ENCODE measurements at regions not wholly inside any gene's neighbourhood (a gene's known extent, or its start where the extent isn't known, plus 50 kb on each side); places are given as distances from the start of the nearest gene placed in this dataset.
"Not testable (repeated sequence)": the region's sequence is repeated elsewhere in the genome, so short reads cannot be mapped to it uniquely, and the experiment has no call there.

DNA sequence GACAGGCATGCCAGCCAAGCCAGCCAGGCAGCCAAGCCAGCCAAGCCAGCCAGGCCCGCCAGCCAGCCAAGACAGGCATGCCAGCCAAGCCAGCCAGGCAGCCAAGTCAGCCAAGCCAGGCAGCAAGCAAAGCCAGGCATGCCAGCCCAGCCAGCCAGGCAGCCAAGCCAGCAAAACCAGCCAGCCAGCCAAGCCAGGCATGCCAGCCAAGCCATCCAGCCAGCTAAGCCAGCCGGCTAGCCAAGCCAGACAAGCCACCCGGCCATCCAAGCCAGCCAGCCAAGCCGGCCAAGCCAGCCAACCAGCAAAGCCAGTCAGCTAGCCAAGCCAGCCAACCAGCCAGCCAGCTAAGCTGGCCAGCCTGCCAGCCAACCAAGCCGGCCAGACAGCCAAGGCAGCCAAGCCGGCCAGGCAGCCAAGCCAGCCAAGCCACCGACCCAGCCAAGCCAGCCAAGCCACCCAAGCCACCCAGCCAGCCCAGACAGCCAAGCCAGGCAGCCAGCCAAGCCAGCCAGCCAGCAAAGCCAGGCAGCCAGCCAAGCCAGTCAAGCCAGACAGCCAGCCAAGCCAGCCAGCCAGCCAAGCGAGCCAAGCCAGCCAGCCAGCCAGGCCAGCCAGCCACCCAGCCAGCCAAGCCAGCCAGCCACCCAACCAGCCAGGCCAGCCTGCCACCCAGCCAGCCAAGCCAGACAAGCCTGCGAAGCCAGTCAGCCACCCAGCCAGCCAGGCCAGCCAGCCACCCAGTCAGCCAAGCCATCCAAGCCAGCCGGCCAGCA is 332.9 kb upstream of the PLGLB2 start:
- H3K4me1 ChIP-seq; H3K36me3 ChIP-seq; H3K9me3 ChIP-seq; H3K27me3 ChIP-seq; H3K4me3 ChIP-seq; intact Hi-C loops (cut with DNase I); H3K27ac ChIP-seq (replicated peaks in 1 of 4): not testable (repeated sequence)
- peak; percentile 8 for DNase-seq (ENCODE audit: extremely low spot score)
- WGBS, result no CpG with 5 or more reads among the region's 10 CpGs

DNA sequence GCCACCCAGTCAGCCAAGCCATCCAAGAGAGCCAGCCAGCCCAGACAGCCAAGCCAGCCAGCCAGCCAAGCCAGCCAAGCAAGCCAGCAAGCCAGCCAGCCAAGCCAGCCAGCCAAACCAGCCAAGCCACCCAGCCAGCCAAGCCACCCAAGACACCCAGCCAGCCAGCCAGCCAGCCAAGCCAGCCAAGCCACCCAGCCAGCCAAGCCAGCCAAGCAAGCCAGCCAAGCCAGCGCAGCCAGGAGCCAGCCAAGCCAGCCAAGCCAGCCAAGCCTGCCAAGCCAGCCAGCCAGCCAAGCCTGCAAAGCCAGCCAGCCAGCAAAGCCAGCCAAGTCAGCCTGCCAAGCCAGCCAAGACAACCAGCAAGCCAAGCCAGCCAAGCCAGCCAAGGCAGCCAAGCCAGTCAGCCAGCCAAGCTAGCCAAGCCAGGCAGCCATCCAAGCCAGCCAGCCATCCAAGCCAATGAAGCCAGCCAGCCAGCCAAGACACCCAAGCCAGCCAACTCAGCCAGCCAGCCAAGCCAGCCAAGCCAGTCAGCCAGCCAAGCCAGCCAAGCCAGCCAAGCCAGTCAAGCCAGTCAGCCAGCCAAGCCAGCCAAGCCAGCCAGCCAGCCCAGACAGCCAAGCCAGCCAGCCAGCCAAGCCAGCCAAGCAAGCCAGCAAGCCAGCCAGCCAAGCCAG is 332.2 kb upstream of the PLGLB2 start:
- H3K4me3 ChIP-seq; H3K9me3 ChIP-seq; intact Hi-C loops (cut with DNase I); H3K27ac ChIP-seq (replicated peaks in 1 of 4); H3K36me3 ChIP-seq; H3K4me1 ChIP-seq; H3K27me3 ChIP-seq: not testable (repeated sequence)
- WGBS, result 14% methylated on average over 1 of the region's 1 CpG
- peak; percentile 75 for DNase-seq (ENCODE audit: extremely low spot score)

DNA sequence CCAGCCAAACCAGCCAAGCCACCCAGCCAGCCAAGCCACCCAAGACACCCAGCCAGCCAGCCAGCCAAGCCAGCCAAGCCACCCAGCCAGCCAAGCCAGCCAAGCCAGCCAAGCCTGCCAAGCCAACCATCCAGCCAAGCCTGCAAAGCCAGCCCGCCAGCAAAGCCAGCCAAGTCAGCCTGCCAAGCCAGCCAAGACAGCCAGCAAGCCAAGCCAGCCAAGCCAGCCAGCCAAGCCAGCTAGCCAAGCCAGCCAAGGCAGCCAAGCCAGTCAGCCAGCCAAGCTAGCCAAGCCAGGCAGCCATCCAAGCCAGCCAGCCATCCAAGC is 331.7 kb upstream of the PLGLB2 start:
- intact Hi-C loops (cut with DNase I); H3K27me3 ChIP-seq; H3K36me3 ChIP-seq; H3K27ac ChIP-seq (replicated peaks in 1 of 4); H3K9me3 ChIP-seq; H3K4me3 ChIP-seq; H3K4me1 ChIP-seq: not testable (repeated sequence)
- 67% methylated on average over 1 of the region's 1 CpG for WGBS
- peak; percentile 68 for DNase-seq (ENCODE audit: extremely low spot score)

DNA sequence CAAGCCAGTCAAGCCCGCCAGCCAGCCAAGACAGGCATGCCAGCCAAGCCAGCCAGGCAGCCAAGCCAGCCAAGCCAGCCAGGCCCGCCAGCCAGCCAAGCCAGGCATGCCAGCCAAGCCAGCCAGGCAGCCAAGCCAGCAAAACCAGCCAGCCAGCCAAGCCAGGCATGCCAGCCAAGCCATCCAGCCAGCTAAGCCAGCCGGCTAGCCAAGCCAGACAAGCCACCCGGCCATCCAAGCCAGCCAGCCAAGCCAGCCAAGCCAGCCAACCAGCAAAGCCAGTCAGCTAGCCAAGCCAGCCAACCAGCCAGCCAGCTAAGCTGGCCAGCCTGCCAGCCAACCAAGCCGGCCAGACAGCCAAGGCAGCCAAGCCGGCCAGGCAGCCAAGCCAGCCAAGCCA is 330.7 kb upstream of the PLGLB2 start:
- H3K9me3 ChIP-seq; H3K4me3 ChIP-seq; H3K27me3 ChIP-seq; H3K36me3 ChIP-seq; H3K27ac ChIP-seq (replicated peaks in 1 of 4); H3K4me1 ChIP-seq; intact Hi-C loops (cut with DNase I); DNase-seq (ENCODE audit: extremely low spot score): not testable (repeated sequence)
- 100% methylated on average over 1 of the region's 6 CpGs for WGBS

DNA sequence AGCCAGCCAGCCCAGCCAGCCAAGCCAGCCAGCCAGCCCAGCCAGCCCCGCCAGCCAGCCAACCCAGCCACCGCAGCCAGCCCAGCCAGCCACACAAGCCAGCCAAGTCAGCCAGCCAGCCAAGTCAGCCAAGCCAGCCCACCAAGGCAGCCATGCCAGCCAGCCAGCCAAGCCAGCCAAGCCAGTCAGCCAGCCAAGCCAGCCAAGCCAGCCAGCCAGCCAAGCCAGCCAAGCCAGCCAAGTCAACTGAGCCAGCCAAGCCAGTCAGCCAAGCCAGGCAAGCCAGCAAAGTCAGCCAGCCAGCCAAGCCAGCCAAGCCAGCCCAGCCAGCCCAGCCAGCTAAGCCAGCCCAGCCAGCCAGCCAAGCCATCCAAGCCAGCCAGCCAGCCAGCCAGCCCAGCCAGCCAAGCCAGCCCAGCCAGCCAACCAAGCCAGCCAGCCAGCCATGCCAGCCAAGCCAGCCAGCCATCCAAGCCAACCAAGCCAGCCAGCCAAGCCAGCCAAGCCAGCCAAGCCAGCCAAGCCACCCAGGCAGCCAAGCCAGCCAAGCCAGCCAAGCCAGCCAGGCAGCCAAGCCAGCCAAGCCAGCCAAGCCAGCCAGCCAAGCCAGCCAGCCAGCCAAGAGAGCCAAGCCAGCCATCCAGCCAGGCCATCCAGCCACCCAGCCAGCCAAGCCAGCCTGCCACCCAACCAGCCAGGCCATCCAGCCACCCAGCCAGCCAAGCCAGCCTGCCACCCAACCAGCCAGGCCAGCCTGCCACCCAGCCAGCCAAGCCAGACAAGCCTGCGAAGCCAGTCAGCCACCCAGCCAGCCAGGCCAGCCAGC is 329.9 kb upstream of the PLGLB2 start:
- H3K27me3 ChIP-seq; H3K4me3 ChIP-seq; H3K36me3 ChIP-seq; intact Hi-C loops (cut with DNase I); H3K4me1 ChIP-seq; H3K27ac ChIP-seq (replicated peaks in 1 of 4); H3K9me3 ChIP-seq: not testable (repeated sequence)
- DNase-seq (ENCODE audit: extremely low spot score), result peak; percentile 85
- 43% methylated on average over 1 of the region's 3 CpGs for WGBS

DNA sequence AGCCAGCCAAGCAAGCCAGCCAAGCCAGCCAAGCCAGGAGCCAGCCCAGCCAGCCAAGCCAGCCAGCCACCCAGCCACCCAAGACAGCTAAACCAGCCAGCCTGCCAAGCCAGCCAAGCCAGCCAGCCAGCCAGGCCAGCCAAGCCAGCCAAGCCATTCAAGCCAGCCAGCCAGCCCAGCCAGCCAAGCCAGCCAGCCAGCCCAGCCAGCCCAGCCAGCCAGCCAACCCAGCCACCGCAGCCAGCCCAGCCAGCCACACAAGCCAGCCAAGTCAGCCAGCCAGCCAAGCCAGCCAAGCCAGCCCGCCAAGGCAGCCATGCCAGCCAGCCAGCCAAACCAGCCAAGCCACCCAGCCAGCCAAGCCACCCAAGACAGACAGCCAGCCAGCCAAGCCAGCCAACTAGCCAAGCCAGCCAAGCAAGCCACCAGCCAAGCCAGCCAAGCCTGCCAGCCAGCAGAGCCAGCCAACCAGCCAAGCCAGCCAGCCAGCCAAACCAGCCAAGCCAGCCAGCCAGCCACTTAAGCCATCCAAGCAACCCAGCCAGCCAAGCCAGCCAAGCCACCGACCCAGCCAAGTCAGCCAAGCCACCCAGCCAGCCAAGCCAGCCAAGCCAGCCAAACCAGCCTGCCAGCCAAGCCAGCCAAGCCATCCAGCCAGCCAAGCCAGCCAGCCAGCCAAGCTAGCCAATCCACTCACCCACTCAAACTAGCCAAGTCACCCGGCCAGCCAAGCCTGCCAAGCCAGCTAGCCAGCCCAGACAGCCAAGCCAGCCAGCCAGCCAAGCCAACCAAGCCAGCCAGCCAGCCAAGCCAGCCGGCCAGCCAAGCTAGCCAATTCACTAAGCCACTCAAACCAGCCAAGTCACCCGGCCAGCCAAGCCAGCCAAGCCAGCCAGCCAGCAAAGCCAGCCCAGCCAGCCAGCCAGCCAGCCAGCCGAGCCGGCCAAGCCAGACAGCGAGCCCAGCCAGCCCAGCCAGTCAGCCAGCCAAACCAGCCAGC is 328.8 kb upstream of the PLGLB2 start:
- H3K36me3 ChIP-seq; H3K27me3 ChIP-seq; H3K4me1 ChIP-seq; H3K4me3 ChIP-seq; intact Hi-C loops (cut with DNase I); H3K9me3 ChIP-seq; H3K27ac ChIP-seq (replicated peaks in 1 of 4): not testable (repeated sequence)
- WGBS, result 81% methylated on average over 6 of the region's 9 CpGs
- DNase-seq (ENCODE audit: extremely low spot score), result peak; percentile 50

DNA sequence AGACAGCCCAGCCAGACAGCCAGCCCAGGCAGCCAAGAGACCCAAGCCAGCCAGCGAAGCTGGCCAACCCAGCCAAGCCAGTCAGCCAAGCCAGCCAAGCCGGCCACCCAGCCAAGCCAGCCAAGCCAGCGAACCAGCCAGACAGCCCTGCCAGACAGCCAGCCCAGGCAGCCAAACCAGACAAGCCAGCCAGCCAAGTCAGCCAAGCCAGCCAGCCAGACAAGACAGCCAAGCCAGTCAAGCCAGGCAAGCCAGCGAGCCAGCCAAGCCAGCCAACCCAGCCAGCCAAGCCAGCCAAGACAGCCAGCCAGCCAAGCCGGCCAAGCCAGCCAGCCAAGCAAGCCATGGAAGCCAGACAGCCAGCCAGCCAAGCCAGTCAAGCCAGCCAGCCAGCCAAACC is 327.9 kb upstream of the PLGLB2 start:
- H3K9me3 ChIP-seq; H3K4me1 ChIP-seq; DNase-seq (ENCODE audit: extremely low spot score); H3K36me3 ChIP-seq; H3K27me3 ChIP-seq; H3K27ac ChIP-seq (replicated peaks in 1 of 4); H3K4me3 ChIP-seq; intact Hi-C loops (cut with DNase I): not testable (repeated sequence)
- WGBS, result no CpG with 5 or more reads among the region's 5 CpGs

DNA sequence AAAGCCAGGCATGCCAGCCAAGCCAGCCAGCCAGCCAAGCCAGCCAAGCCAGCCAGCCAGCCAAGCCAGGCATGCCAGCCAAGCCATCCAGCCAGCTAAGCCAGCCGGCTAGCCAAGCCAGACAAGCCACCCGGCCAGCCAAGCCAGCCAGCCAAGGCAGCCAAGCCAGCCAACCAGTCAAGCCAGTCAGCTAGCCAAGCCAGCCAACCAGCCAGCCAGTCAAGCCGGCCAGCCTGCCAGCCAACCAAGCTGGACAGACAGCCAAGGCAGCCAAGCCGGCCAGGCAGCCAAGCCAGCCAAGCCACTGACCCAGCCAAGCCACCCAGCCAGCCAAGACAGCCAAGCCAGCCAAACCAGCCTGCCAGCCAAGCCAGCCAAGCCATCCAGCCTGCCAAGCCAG is 326.9 kb upstream of the PLGLB2 start:
- DNase-seq (ENCODE audit: extremely low spot score), result peak; percentile 17
- no CpG with 5 or more reads among the region's 4 CpGs for WGBS
- H3K4me3 ChIP-seq; H3K27me3 ChIP-seq; H3K4me1 ChIP-seq; H3K9me3 ChIP-seq; H3K27ac ChIP-seq (replicated peaks in 1 of 4); H3K36me3 ChIP-seq; intact Hi-C loops (cut with DNase I): not testable (repeated sequence)

DNA sequence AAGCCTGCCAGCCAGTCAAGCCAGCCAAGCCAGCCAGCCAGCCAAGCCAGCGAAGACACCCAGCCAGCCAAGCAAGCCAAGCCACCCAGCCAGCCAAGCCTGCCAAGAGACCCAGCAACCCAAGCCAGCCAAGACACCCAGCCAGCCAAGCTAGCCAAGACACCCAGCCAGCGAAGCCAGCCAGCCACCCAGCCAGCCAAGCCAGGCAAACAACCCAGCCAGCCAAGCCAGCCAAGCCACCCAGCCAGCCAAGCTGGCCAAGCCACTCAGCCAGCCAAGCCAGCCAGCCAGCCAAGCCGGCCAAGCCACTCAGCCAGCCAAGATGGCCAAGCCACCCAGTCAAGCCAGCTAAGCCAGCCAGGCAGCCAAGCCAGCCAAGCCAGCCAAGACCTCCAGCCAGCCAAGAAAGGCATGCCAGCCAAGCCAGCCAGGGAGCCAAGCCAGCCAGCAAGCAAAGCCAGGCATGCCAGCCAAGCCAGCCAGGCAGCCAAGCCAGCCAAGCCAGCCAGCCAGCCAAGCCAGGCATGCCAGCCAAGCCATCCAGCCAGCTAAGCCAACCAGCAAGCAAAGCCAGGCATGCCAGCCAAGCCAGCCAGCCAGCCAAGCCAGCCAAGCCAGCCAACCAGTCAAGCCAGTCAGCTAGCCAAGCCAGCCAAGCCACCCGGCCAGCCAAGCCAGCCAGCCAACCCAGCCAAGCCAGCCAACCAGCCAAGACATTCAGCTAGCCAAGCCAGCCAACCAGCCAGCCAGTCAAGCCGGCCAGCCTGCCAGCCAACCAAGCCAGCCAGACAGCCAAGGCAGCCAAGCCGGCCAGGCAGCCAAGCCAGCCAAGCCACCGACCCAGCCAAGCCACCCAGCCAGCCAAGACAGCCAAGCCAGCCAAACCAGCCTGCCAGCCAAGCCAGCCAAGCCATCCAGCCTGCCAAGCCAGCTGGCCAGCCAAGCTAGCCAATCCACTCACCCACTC is 323.8 kb upstream of the PLGLB2 start:
- H3K27ac ChIP-seq (replicated peaks in 1 of 4); intact Hi-C loops (cut with DNase I); H3K36me3 ChIP-seq; H3K4me1 ChIP-seq; H3K4me3 ChIP-seq; H3K27me3 ChIP-seq; H3K9me3 ChIP-seq; DNase-seq (ENCODE audit: extremely low spot score): not testable (repeated sequence)
- WGBS, result 72% methylated on average over 5 of the region's 7 CpGs

DNA sequence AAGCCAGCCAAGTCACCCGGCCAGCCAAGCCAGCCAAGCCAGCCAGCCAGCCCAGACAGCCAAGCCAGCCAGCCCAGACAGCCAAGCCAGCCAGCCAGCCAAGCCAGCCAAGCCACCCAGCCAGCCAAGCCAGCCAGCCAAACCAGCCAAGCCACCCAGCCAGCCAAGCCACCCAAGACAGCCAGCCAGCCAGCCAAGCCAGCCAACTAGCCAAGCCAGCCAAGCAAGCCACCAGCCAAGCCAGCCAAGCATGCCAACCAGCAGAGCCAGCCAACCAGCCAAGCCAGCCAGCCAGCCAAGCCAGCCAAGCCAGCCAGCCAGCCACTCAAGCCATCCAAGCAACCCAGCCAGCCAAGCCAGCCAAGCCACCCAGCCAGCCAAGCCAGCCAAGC is 323.1 kb upstream of the PLGLB2 start:
- H3K9me3 ChIP-seq; H3K4me1 ChIP-seq; H3K36me3 ChIP-seq; intact Hi-C loops (cut with DNase I); H3K4me3 ChIP-seq; H3K27ac ChIP-seq (replicated peaks in 1 of 4); DNase-seq (ENCODE audit: extremely low spot score); H3K27me3 ChIP-seq: not testable (repeated sequence)
- no CpG with 5 or more reads among the region's 1 CpG for WGBS

DNA sequence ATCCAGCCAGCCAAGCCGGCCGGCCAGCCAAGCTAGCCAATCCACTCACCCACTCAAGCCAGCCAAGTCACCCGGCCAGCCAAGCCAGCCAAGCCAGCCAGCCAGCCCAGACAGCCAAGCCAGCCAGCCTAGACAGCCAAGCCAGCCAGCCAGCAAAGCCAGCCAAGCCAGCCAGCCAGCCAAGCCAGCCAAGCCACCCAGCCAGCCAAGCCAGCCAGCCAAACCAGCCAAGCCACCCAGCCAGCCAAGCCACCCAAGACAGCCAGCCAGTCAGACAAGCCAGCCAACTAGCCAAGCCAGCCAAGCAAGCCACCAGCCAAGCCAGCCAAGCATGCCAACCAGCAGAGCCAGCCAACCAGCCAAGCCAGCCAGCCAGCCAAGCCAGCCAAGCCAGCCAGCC is 322.7 kb upstream of the PLGLB2 start:
- H3K4me1 ChIP-seq; intact Hi-C loops (cut with DNase I); H3K36me3 ChIP-seq; H3K27me3 ChIP-seq; H3K27ac ChIP-seq (replicated peaks in 1 of 4); H3K9me3 ChIP-seq; DNase-seq (ENCODE audit: extremely low spot score); H3K4me3 ChIP-seq: not testable (repeated sequence)
- WGBS, result 54% methylated on average over 3 of the region's 3 CpGs

Data from esophagus muscularis mucosa (tissue), 4 donors.